ENCODE measurements at regions not wholly inside any gene's neighbourhood (a gene's known extent, or its start where the extent isn't known, plus 50 kb on each side); places are given as distances from the start of the nearest gene placed in this dataset.

DNA sequence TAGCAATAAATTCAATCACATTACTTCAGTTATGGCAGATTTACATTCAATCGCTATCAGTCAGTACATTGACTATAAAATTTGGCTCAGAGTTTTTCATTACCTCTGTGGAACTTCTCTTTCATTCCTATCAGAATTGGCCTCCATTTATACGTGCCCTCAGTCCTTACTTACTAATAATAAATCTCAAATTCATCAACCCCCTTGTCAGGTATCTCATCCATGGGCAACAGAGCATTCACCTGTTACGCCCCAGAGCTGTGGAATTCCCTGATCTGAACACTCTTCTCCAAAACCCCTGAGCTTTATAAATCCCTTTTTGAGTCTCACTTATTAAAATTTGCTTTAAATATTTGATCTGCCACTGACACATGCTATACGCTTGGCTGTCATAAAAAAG, 492.9 kb downstream of the GBE1 start:
- H3K4me3 ChIP-seq, result no peak overlapping the region
- H3K36me3 ChIP-seq (replicated peaks in 1 of 2; ENCODE audit: insufficient read depth in 1 of 2, low read depth in 2 of 2), result no peaks in the 10 kb centered on the region
- no peak for DNase-seq
- H3K27ac ChIP-seq, result no peak overlapping the region
- intact Hi-C loops (cut with DNase I), result no loop called here
- no peaks in the 10 kb centered on the region for H3K9me3 ChIP-seq
- 74% methylated on average over 4 of the region's 4 CpGs for WGBS, 2 donors
- H3K4me1 ChIP-seq, result no peaks in the 10 kb centered on the region
- ATAC-seq, result no peak
- TF ChIP-seq, protein P1, sequence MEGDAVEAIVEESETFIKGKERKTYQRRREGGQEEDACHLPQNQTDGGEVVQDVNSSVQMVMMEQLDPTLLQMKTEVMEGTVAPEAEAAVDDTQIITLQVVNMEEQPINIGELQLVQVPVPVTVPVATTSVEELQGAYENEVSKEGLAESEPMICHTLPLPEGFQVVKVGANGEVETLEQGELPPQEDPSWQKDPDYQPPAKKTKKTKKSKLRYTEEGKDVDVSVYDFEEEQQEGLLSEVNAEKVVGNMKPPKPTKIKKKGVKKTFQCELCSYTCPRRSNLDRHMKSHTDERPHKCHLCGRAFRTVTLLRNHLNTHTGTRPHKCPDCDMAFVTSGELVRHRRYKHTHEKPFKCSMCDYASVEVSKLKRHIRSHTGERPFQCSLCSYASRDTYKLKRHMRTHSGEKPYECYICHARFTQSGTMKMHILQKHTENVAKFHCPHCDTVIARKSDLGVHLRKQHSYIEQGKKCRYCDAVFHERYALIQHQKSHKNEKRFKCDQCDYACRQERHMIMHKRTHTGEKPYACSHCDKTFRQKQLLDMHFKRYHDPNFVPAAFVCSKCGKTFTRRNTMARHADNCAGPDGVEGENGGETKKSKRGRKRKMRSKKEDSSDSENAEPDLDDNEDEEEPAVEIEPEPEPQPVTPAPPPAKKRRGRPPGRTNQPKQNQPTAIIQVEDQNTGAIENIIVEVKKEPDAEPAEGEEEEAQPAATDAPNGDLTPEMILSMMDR (IDR thresholded peaks at IDR 0.05), result no peak
- TF ChIP-seq POLR2A (IDR thresholded peaks at IDR 0.05), result no peak
- no peaks in the 10 kb centered on the region for H3K27me3 ChIP-seq

DNA sequence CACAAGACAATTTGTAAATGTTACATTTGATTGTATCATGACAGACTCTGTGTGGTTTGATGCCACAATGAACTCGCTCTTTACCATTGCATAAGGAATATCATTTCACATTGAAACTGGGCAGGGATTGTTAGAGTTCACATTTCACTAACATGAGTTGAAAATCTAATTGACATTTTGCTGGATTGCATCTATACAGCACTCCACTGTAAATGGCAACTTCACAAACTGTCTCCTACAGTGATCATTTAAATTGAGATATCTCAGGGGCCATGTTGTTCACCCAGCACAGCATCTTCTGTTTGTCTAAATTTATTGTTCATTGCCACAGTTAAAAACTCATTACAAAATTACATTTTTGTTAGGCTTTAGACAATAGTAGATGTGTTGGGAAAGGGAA, 499.4 kb downstream of the GBE1 start:
- no peak for TF ChIP-seq POLR2A (IDR thresholded peaks at IDR 0.05)
- TF ChIP-seq, protein P1 (IDR thresholded peaks at IDR 0.05), result no peak
- no peaks in the 10 kb centered on the region for H3K9me3 ChIP-seq
- H3K4me3 ChIP-seq, result no peak overlapping the region
- H3K36me3 ChIP-seq (replicated peaks in 1 of 2; ENCODE audit: insufficient read depth in 1 of 2, low read depth in 2 of 2), result no peaks in the 10 kb centered on the region
- intact Hi-C loops (cut with DNase I), result no loop called here
- no peaks in the 10 kb centered on the region for H3K4me1 ChIP-seq
- H3K27ac ChIP-seq, result no peak overlapping the region
- WGBS, 2 donors, result 88 to 93% methylated on average over 1 of the region's 1 CpG
- H3K27me3 ChIP-seq, result no peaks in the 10 kb centered on the region
- no peak for ATAC-seq
- DNase-seq, result no peak

DNA sequence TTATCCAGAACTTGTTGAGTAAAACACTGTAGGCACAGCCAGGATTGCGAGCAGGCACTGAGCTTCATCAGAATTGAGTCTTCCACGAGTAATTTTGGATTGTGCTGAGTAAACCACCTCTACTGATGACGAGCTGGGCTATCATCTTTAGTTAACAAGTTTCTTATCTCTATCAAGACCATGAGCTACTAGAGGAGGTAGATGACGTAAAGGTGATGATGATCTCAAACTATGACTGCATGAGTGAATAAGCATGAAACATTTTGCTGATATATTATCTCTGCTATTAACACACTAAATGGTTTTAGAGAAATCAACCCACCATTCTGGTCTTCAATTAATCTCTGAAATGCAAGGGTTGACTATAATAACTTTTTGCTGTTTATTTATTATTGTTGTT, 506.0 kb downstream of the GBE1 start:
- TF ChIP-seq, protein P1 (IDR thresholded peaks at IDR 0.05), result no peak
- TF ChIP-seq POLR2A (IDR thresholded peaks at IDR 0.05), result no peak
- 64 to 68% methylated on average over 4 of the region's 4 CpGs for WGBS, 2 donors
- DNase-seq (no peak), ATAC-seq (no peak)
- H3K27me3 ChIP-seq, result no peaks in the 10 kb centered on the region
- intact Hi-C loops (cut with DNase I), result no loop called here
- H3K9me3 ChIP-seq, result no peaks in the 10 kb centered on the region
- no peak overlapping the region for H3K4me3 ChIP-seq
- H3K27ac ChIP-seq, result no peak overlapping the region
- no peaks in the 10 kb centered on the region for H3K36me3 ChIP-seq (replicated peaks in 1 of 2; ENCODE audit: insufficient read depth in 1 of 2, low read depth in 2 of 2)
- no peaks in the 10 kb centered on the region for H3K4me1 ChIP-seq

DNA sequence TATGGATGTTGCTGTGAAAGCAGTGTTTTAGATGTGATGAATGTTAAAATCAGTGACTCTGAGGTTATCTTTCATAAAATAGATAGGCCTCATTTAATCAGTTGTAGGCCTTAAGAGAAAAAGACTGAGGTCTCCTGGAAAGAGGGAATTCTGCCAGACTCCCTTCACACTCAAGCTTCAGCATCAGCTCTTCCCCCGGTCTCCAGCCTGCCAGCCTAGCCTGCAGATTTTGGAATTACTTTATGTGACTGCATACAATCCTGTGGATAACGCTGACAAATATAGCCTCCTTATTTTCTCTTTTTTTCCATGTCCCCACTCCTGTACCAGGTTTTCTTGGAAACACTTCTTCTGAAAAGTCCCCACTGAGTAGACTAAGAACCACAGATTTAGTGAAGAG, 510.3 kb downstream of the GBE1 start:
- Histone ChIP-seq H3K9me3 (no peaks in the 10 kb centered on the region), H3K27me3 (no peaks in the 10 kb centered on the region), H3K4me1 (no peaks in the 10 kb centered on the region), H3K27ac (no peak overlapping the region), H3K4me3 (no peak overlapping the region), H3K36me3 (replicated peaks in 1 of 2; ENCODE audit: insufficient read depth in 1 of 2, low read depth in 2 of 2) (no peaks in the 10 kb centered on the region)
- TF ChIP-seq, protein P1 (IDR thresholded peaks at IDR 0.05), result no peak
- no peak for TF ChIP-seq POLR2A (IDR thresholded peaks at IDR 0.05)
- 98% methylated on average over 2 of the region's 2 CpGs for WGBS, 2 donors
- ATAC-seq, result no peak
- DNase-seq, result no peak
- intact Hi-C loops (cut with DNase I), result no loop called here

DNA sequence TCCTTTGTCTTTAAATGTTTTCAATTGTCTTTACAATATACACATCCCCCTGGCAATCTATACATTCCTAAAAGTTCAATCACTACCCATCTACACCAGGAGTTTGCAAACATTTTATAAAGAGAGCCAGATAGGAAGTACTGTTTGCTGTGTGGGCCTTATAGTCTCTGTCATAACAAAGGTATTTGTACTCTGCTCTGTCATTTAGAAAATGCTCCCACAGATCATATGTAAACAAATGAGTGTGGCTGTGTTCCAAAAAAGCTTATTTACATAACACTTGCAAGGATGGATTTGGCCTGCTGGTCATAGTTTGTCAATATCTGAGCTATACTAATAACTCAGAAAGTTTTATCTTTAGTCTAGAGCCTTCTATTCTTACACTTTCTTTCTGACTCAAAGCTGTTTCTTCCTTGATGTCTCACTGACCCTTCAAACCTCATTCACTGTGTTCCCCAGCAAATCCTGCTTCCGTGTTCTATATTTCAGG, 511.9 kb downstream of the GBE1 start:
- no peaks in the 10 kb centered on the region for H3K27me3 ChIP-seq
- DNase-seq, result no peak
- no peaks in the 10 kb centered on the region for H3K36me3 ChIP-seq (replicated peaks in 1 of 2; ENCODE audit: insufficient read depth in 1 of 2, low read depth in 2 of 2)
- no peaks in the 10 kb centered on the region for H3K9me3 ChIP-seq
- H3K4me3 ChIP-seq, result no peak overlapping the region
- H3K4me1 ChIP-seq, result no peaks in the 10 kb centered on the region
- intact Hi-C loops (cut with DNase I), result no loop called here
- no peak overlapping the region for H3K27ac ChIP-seq
- WGBS, 2 donors, result 65 to 72% methylated on average over 1 of the region's 1 CpG
- ATAC-seq, result no peak
- no peak for TF ChIP-seq POLR2A (IDR thresholded peaks at IDR 0.05)
- TF ChIP-seq, protein P1 (IDR thresholded peaks at IDR 0.05), result no peak
